AG04450 (cell line): ENCODE measurements at regions not wholly inside any gene's neighbourhood (a gene's known extent, or its start where the extent isn't known, plus 50 kb on each side); places are given as distances from the start of the nearest gene placed in this dataset.

ENCODE experiments used
- CTCF ChIA-PET: fragments of 300-600, 350-600 bp; formaldehyde crosslinking; extraction: SDS; loops from one replicate; lab custom pipeline; 2022; ENCODE audit warnings: antibody characterized with exemption, inconsistent platforms; lab: Charles Lee
- POLR2A ChIA-PET: fragments of 350-600 bp; formaldehyde crosslinking; extraction: SDS; loops from one replicate; lab custom pipeline; 2021; ENCODE audit warnings: antibody characterized with exemption, inconsistent platforms; lab: Yijun Ruan, JAX
- DNase-seq: peaks from one replicate; pipeline ENCODE4 v3.0.0-alpha.2; 2011; ENCODE audit warnings: low read depth, low spot score
- H3K27ac ChIP-seq: one replicate; pipeline ENCODE4 v1.5.1; 2012; ENCODE audit warnings: low read depth, low read length, control low read depth
- H3K27me3 ChIP-seq: one replicate; pipeline ENCODE4 v1.6.0; 2012; ENCODE audit warnings: low read length; ENCODE audit not compliant: control insufficient read depth, insufficient read depth
- H3K4me3 ChIP-seq: 2 replicates; pipeline ENCODE4 v1.5.1; 2011; ENCODE audit warnings: mild to moderate bottlenecking, low read depth, low read length, control low read depth
- H3K9me3 ChIP-seq: 2 replicates; pipeline ENCODE4 v1.5.1; 2012; ENCODE audit warnings: low read length; ENCODE audit not compliant: control insufficient read depth, insufficient read depth
- TF ChIP-seq, protein P1 (sequence below): IDR thresholded peaks from 2 replicates; pipeline ENCODE4 v1.5.1; 2011; ENCODE audit warnings: low read depth, low read length, control low read depth, inconsistent platforms

GRCh38 chr14:32254952-32255679 lies 52.0 kb upstream of the RNU6-8 start:
- TF ChIP-seq, protein P1, sequence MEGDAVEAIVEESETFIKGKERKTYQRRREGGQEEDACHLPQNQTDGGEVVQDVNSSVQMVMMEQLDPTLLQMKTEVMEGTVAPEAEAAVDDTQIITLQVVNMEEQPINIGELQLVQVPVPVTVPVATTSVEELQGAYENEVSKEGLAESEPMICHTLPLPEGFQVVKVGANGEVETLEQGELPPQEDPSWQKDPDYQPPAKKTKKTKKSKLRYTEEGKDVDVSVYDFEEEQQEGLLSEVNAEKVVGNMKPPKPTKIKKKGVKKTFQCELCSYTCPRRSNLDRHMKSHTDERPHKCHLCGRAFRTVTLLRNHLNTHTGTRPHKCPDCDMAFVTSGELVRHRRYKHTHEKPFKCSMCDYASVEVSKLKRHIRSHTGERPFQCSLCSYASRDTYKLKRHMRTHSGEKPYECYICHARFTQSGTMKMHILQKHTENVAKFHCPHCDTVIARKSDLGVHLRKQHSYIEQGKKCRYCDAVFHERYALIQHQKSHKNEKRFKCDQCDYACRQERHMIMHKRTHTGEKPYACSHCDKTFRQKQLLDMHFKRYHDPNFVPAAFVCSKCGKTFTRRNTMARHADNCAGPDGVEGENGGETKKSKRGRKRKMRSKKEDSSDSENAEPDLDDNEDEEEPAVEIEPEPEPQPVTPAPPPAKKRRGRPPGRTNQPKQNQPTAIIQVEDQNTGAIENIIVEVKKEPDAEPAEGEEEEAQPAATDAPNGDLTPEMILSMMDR = peak; percentile 80
- peak; percentile 38 for DNase-seq
- no peaks in the 10 kb centered on the region for H3K27me3 ChIP-seq
- POLR2A ChIA-PET = interaction anchor here (1.1 to 1.5 kb wide), 2 partner anchors 179 to 214 kb away, joined by 5 to 7 read pairs; no protein-coding TSS in a partner anchor
- H3K9me3 ChIP-seq = no peaks in the 10 kb centered on the region
- CTCF ChIA-PET = interaction anchor here (0.6 to 5.4 kb wide), 48 partner anchors 9 to 878 kb away, joined by 3 to 93 read pairs (median 4); partner anchors contain the start of genes ARHGAP5 and DTD2
- H3K27ac ChIP-seq = no peak overlapping the region
- H3K4me3 ChIP-seq = no peak overlapping the region

DNA sequence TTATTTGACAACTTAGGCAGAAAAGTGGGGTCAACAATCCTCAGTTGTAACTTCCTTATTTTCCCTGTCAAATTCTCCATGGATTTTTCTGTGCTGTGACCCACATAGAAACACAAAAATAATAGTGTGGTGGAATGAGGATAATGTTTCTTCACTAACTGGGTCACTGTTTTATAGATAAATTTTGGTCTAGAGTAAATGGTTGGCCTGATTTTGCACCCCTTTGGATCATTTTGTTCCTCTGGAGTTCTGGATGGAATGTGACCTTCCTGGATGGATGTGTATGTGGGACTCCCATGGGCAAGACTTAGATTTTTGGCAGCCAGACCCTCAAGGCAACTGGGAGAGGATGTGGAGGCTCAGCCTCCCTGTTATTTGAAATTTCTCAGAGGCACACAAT lies 52.7 kb upstream of the RNU6-8 start:
- ChIA-PET CTCF (no interaction called here), POLR2A (no interaction called here)

GRCh38 chr14:32256576-32256975 lies 53.5 kb upstream of the RNU6-8 start:
- CTCF ChIA-PET = interaction anchor here (0.8 to 1.4 kb wide), 4 partner anchors 184 to 303 kb away, joined by 3 to 8 read pairs (median 4); no protein-coding TSS in a partner anchor

More for the DNA sequence above, 52.7 kb upstream of the RNU6-8 start:
- Histone ChIP-seq H3K27ac (no peak overlapping the region), H3K9me3 (no peaks in the 10 kb centered on the region), H3K27me3 (no peaks in the 10 kb centered on the region), H3K4me3 (no peak overlapping the region)
- TF ChIP-seq, protein P1 = no peak
- no peak for DNase-seq

GRCh38 chr14:32258336-32258993 lies 55.4 kb upstream of the RNU6-8 start:
- Histone ChIP-seq H3K27me3 (peaks cover 6% of the 10 kb centered on the region), H3K9me3 (peaks cover 9% of the 10 kb centered on the region), H3K27ac (no peak overlapping the region), H3K4me3 (no peak overlapping the region)
- CTCF ChIA-PET = interaction anchor here (0.9 to 2.7 kb wide), 7 partner anchors 107 to 748 kb away, joined by 3 to 23 read pairs (median 5); no protein-coding TSS in a partner anchor
- POLR2A ChIA-PET = no interaction called here
- TF ChIP-seq, protein P1 = no peak
- DNase-seq = no peak

More at GRCh38 chr14:32256576-32256975, 53.5 kb upstream of the RNU6-8 start:
- TF ChIP-seq, protein P1 = no peak
- Histone ChIP-seq H3K27me3 (no peaks in the 10 kb centered on the region), H3K4me3 (no peak overlapping the region), H3K27ac (peak overlapping the region; percentile 11), H3K9me3 (no peaks in the 10 kb centered on the region)
- peak; percentile 18 for DNase-seq
- POLR2A ChIA-PET = no interaction called here
